Mesothelial cell of epicardium (in vitro differentiated cells): ENCODE measurements at regions not wholly inside any gene's neighbourhood (a gene's known extent, or its start where the extent isn't known, plus 50 kb on each side); places are given as distances from the start of the nearest gene placed in this dataset.

Experiments
- DNase-seq, 2 experiments: peaks; one replicate each; pipeline ENCODE4 v3.0.0; 2021; ENCODE audit warnings: low spot score in 2 of 2; ENCODE audit not compliant: unreplicated experiment in 2 of 2
- H3K27ac Mint-ChIP-seq: 2 replicates; pipeline ENCODE4 v1.8.0; 2021; ENCODE audit warnings: mixed read lengths
- H3K27me3 Mint-ChIP-seq: 2 replicates; pipeline ENCODE4 v1.8.0; 2021; ENCODE audit warnings: low read depth, mixed read lengths
- H3K36me3 Mint-ChIP-seq: 2 replicates; pipeline ENCODE4 v1.8.0; 2021; ENCODE audit warnings: mixed read lengths
- H3K4me1 Mint-ChIP-seq: 2 replicates; pipeline ENCODE4 v1.8.0; 2021; ENCODE audit warnings: mixed read lengths
- H3K4me3 Mint-ChIP-seq: 2 replicates; pipeline ENCODE4 v1.8.0; 2021; ENCODE audit warnings: mild to moderate bottlenecking, moderate library complexity, mixed read lengths
- H3K9me3 Mint-ChIP-seq: 2 replicates; pipeline ENCODE4 v1.8.0; 2021; ENCODE audit warnings: mixed read lengths
- TF ChIP-seq, protein P1 (sequence below): fragments of 200-600 bp; sonication (generic); IDR thresholded peaks from one replicate; pipeline ENCODE4 v1.5.0; 2021; ENCODE audit warnings: antibody characterized with exemption; ENCODE audit not compliant: unreplicated experiment

DNA sequence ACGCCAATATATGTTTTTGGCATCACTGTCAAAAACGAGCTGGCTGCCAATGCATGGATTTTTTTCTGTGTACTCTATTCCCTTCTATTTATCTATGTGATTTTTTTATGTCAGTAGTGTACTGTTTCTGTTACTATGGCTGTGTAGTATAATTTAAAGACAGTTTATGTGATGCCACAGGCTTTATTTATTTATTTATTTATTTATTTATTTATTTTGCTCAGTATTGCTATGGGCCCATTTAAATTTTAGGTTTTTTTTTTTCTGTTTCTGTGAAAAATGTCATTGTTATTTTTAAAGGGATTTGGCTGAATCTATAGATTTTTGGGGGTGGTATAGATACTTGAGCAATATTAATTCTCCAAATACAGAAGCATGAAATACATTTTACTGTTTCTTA, 338.4 kb upstream of the POU3F4 start:
- H3K36me3 Mint-ChIP-seq = no peaks in the 10 kb centered on the region
- H3K27ac Mint-ChIP-seq = no peak overlapping the region
- no peak overlapping the region for H3K4me3 Mint-ChIP-seq
- peaks cover 34% of the 10 kb centered on the region for H3K9me3 Mint-ChIP-seq
- no peak for DNase-seq
- H3K27me3 Mint-ChIP-seq = no peaks in the 10 kb centered on the region
- H3K4me1 Mint-ChIP-seq = no peaks in the 10 kb centered on the region
- TF ChIP-seq, protein P1, sequence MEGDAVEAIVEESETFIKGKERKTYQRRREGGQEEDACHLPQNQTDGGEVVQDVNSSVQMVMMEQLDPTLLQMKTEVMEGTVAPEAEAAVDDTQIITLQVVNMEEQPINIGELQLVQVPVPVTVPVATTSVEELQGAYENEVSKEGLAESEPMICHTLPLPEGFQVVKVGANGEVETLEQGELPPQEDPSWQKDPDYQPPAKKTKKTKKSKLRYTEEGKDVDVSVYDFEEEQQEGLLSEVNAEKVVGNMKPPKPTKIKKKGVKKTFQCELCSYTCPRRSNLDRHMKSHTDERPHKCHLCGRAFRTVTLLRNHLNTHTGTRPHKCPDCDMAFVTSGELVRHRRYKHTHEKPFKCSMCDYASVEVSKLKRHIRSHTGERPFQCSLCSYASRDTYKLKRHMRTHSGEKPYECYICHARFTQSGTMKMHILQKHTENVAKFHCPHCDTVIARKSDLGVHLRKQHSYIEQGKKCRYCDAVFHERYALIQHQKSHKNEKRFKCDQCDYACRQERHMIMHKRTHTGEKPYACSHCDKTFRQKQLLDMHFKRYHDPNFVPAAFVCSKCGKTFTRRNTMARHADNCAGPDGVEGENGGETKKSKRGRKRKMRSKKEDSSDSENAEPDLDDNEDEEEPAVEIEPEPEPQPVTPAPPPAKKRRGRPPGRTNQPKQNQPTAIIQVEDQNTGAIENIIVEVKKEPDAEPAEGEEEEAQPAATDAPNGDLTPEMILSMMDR = no peak

DNA sequence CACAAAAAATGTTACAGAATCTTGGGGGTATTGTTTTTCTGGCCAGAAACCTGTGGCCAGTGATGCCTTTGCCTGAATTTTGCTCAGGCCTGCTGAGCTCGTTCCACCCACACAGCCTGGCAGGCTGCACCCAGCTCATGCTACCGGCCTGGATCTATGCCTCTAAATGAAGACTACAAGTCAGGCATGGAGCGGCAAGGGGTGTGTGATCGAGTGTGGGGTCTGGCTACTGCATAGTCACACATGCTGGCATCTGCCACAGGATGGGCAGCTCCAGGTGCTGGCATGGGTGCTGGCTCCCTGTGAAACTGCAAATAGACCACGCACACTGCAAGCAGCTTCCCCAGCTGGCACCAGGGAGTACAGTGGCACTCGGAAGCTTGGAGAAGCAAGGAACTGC, 323.1 kb upstream of the POU3F4 start:
- no peaks in the 10 kb centered on the region for H3K4me1 Mint-ChIP-seq
- no peaks in the 10 kb centered on the region for H3K36me3 Mint-ChIP-seq
- TF ChIP-seq, protein P1 = no peak
- H3K27me3 Mint-ChIP-seq = no peaks in the 10 kb centered on the region
- no peak overlapping the region for H3K27ac Mint-ChIP-seq
- no peak for DNase-seq
- H3K4me3 Mint-ChIP-seq = no peak overlapping the region
- H3K9me3 Mint-ChIP-seq = peaks cover 44% of the 10 kb centered on the region

DNA sequence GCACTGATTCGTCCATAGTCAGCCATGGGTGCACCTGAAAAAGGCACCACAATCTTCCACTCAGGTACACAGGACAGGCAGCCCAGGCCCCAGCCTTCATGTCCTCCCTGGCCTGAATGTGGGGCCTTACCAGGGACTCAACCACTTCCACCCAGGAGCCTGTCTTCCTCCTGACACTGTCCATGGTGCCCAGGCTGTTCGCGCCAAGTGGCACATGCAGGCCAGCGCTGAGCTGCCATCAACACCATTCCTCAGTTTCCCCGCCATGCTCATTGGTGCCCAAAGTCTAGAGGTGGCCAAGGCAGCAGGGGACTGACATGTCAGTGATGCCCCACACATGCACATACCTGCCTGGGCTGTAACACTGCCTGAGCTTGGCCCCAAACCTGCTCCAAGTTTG, 322.2 kb upstream of the POU3F4 start:
- Mint-ChIP-seq H3K27ac (no peak overlapping the region), H3K9me3 (peaks cover 51% of the 10 kb centered on the region)

GRCh38 chrX:83186632-83187031, 321.5 kb upstream of the POU3F4 start:
- no peaks in the 10 kb centered on the region for H3K36me3 Mint-ChIP-seq
- H3K4me3 Mint-ChIP-seq = no peak overlapping the region
- peaks cover 44% of the 10 kb centered on the region for H3K9me3 Mint-ChIP-seq
- H3K27ac Mint-ChIP-seq = no peak overlapping the region
- no peaks in the 10 kb centered on the region for H3K27me3 Mint-ChIP-seq
- no peaks in the 10 kb centered on the region for H3K4me1 Mint-ChIP-seq
- TF ChIP-seq, protein P1 = no peak
- no peak for DNase-seq

More for the DNA sequence above, 322.2 kb upstream of the POU3F4 start:
- Mint-ChIP-seq H3K4me1 (no peaks in the 10 kb centered on the region), H3K27me3 (no peaks in the 10 kb centered on the region), H3K36me3 (no peaks in the 10 kb centered on the region), H3K4me3 (no peak overlapping the region)
- TF ChIP-seq, protein P1 = no peak
- no peak for DNase-seq
